Mucosa of stomach (tissue), 1 donor: ENCODE measurements at regions not wholly inside any gene's neighbourhood (a gene's known extent, or its start where the extent isn't known, plus 50 kb on each side); places are given as distances from the start of the nearest gene placed in this dataset.

Experiments used
- H3K27me3 ChIP-seq: one replicate; pipeline ENCODE4 v1.7.0; 2013; ENCODE audit warnings: mild to moderate bottlenecking, low read length; ENCODE audit not compliant: control insufficient read depth, insufficient read depth
- H3K36me3 ChIP-seq: one replicate; pipeline ENCODE4 v1.7.0; 2013; ENCODE audit warnings: low read length; ENCODE audit not compliant: control insufficient read depth, insufficient read depth
- H3K4me1 ChIP-seq: one replicate; pipeline ENCODE4 v1.7.0; 2013; ENCODE audit warnings: mild to moderate bottlenecking, low read length; ENCODE audit not compliant: control insufficient read depth, insufficient read depth
- H3K4me3 ChIP-seq: one replicate; pipeline ENCODE4 v1.7.0; 2013; ENCODE audit warnings: low read length
- H3K9ac ChIP-seq: one replicate; pipeline ENCODE4 v1.7.0; 2013; ENCODE audit warnings: mild to moderate bottlenecking, low read length, moderate library complexity
- H3K9me3 ChIP-seq: one replicate; pipeline ENCODE4 v1.7.0; 2013; ENCODE audit warnings: mild to moderate bottlenecking, low read length, moderate library complexity; ENCODE audit not compliant: control insufficient read depth
- donor health status: Pancreatic carcinoma.

GRCh38 chrX:55167901-55168300 lies 52.2 kb upstream of the PAGE5 start:
- Histone ChIP-seq H3K9ac (no peak overlapping the region), H3K4me1 (no peaks in the 10 kb centered on the region), H3K9me3 (no peaks in the 10 kb centered on the region), H3K36me3 (no peaks in the 10 kb centered on the region), H3K27me3 (no peaks in the 10 kb centered on the region), H3K4me3 (no peak overlapping the region)

- Histone ChIP-seq H3K27me3 (no peaks in the 10 kb centered on the region), H3K36me3 (no peaks in the 10 kb centered on the region), H3K4me3 (no peak overlapping the region), H3K9ac (no peak overlapping the region), H3K4me1 (no peaks in the 10 kb centered on the region), H3K9me3 (no peaks in the 10 kb centered on the region)
Observed at GRCh38 chrX:55169782-55170181, 50.4 kb upstream of the PAGE5 start.
